ENCODE measurements at regions not wholly inside any gene's neighbourhood (a gene's known extent, or its start where the extent isn't known, plus 50 kb on each side); places are given as distances from the start of the nearest gene placed in this dataset.

DNA sequence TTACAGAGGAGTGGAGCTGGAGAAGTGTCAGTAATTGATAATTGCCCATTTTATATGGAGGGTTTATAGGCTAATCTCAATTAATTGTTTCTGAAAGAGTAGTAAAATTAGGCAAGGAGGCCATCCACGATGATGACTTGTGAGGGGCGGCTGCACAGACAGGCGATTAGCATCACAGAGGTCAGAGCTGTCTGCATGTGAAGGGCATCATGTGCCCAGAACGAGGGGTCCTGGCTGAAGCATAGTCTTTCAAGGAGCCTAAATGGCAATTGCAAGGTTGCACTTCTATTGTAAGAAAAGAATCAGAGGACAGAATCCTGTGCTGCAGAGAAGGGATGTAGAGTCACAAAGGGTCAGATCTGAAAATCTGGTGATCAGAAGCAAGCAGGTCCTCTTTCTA lies 196.6 kb downstream of the EBLN2 start:
- TF ChIP-seq, protein P1, sequence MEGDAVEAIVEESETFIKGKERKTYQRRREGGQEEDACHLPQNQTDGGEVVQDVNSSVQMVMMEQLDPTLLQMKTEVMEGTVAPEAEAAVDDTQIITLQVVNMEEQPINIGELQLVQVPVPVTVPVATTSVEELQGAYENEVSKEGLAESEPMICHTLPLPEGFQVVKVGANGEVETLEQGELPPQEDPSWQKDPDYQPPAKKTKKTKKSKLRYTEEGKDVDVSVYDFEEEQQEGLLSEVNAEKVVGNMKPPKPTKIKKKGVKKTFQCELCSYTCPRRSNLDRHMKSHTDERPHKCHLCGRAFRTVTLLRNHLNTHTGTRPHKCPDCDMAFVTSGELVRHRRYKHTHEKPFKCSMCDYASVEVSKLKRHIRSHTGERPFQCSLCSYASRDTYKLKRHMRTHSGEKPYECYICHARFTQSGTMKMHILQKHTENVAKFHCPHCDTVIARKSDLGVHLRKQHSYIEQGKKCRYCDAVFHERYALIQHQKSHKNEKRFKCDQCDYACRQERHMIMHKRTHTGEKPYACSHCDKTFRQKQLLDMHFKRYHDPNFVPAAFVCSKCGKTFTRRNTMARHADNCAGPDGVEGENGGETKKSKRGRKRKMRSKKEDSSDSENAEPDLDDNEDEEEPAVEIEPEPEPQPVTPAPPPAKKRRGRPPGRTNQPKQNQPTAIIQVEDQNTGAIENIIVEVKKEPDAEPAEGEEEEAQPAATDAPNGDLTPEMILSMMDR (IDR thresholded peaks at IDR 0.05): no peak
- no peak for TF ChIP-seq POLR2A (IDR thresholded peaks at IDR 0.05)
